ENCODE measurements at regions not wholly inside any gene's neighbourhood (a gene's known extent, or its start where the extent isn't known, plus 50 kb on each side); places are given as distances from the start of the nearest gene placed in this dataset.
"Not testable (repeated sequence)": the region's sequence is repeated elsewhere in the genome, so short reads cannot be mapped to it uniquely, and the experiment has no call there.

DNA sequence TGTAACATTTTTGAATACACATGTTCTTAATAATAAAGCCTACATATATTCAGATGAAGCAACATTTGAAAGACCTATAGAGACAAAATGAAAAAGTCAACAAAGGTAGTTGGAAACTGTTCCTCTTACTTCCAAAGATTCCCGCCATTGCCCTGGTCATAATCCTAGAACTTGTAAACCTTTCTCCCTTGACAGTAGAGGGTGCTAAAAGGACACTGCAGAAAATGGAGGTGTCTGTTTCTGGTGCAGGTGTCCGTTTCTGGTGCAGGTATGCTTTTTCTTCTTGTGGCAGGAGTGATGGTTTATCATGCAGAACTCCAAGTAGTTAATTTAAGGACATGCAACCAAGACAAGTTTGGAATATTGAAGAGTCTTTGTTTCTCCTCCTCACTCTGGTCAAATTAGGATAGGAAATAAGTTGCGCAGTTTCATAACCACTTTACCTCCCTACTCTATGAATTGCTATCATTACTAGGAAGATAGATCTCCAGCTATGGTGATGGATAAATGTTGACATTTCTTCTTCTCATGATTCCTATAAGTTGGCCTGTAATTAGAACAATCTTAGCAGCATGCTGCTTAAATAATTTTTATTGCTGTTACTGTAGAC is 56.0 kb upstream of the FAM174A start:
- DNase-seq = no peak

DNA sequence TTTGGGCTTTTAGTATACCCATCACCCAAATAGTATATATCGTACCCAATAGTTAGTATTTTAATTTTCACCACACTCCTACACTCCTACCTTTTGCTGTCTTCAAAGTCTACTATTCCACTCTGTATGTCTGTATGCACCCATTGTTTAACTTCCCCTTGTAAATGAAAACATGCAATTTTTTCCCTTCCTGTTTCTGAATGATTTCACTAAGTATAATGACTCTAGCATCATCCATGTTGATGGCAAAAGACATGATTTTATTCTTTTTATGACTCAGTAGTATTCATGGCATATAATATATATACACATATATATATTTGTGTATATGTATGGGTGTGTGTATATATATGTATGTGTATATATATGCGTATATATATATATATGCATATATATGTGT is 63.1 kb upstream of the FAM174A start:
- no peak for DNase-seq

DNA sequence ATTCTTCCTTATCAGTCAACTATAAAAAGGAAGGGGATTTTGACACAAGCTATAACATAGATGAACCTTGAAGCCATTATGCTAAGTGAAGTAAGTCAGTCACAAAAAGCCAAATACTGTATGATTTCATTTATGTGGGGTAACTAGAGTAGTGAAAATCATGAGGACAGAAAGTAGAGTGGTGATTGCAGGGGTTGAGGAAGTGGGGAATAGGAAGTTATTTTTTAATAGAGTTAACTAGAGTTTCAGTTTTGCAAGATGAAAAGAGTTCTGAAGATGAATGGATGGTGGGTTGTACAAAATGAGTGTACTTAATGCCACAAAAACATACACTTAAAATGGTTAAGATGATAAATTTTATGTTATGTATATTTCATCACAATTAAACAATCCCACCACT is 65.4 kb upstream of the FAM174A start:
- DNase-seq = no peak

DNA sequence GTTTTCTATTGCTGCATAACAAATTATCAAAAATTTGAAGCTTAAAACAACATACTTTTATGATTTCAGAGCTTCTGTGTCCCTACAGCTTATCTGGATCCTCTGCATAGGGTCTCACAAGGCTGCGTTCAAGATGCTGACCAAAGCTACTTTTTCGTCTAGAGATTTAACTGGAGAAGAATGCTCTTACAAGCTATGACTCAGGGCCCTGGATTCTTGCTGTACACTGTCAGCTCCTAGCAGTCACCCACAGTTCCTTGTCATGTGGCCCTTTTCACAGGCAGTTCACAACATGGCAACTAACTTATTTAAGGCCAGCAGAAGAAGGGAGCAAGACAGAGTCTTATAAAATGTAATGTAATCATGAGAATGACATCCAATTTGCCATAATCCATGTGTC is 70.8 kb upstream of the FAM174A start:
- DNase-seq = no peak

DNA sequence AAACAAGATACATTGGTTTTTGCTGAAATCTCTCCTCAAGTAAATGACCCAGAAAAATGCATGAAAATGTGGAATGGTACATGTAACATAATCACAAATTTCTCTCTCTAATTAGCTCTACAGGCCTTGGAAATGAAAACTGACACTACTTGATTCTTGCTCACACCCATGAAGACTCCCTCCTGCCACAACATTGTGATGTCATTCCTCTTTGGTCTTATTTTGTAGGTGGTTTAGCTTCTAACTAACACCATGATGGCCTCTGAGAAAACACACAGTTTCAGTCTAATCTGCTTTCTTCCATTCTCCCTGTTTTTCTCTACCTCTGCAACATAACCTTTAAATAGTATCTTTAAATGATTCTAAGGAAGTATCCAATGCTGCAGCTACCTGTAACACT is 78.6 kb upstream of the FAM174A start:
- no peak for DNase-seq

DNA sequence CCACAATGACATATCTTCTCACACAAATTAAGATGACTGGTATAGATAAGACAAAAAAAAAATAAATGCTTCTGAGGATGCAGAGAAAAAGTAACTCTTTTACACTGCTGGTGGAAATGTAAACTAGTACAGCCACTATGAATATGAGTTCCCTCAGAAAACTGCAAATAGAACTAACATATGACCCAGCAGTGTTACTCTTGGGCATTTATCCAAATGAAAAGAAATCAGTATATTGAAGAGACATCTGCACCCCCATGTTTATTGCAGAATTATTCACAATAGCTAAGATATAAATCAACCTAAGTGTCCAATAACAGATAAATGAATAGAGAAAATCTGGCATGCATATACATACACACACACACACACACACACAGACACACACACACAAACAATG is 83.0 kb upstream of the FAM174A start:
- DNase-seq = no peak

DNA sequence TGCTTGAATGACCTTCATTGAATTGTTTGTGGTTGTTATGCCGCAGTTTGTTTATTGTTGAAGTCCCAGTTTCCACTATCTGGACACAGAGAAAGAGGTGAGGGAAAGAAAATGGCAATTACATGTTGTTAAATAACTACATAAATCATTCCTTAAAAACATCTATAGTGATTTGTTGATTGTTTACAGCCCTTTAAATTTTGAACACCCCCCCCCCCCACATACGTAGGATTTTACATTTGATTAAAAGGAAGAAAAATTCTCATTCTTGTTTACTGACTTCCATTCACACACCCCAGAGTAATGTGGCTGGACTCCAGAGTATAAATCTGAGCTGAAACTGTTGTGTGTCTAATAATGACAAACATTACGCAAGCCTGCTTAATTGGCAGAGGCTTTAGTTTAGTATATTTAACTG is 87.1 kb upstream of the FAM174A start:
- no peak for DNase-seq

DNA sequence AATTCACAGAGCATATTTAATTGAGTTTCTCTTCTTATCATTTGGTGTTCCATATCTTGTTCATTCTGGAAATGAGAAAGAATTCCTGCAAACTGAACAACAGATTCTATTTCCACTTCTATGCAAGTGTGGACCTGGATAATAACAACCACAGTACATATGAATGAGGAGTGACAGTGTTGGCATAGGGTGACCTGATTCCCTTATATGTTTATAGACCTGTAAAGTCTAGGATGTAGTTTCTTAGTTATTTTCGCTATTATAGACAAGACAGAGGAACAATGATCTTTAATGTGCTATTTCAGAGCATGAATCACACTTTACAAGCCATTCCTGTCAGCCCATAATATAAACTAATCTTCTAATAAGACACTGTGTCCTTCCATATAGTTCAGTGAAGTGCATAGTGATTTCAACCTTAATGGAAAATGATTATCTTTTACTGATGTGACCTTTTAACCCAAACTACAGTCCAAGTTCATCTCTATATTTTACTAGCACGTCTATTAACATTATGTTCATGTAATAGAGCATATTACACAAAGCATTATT is 88.2 kb upstream of the FAM174A start:
- no peak for DNase-seq

DNA sequence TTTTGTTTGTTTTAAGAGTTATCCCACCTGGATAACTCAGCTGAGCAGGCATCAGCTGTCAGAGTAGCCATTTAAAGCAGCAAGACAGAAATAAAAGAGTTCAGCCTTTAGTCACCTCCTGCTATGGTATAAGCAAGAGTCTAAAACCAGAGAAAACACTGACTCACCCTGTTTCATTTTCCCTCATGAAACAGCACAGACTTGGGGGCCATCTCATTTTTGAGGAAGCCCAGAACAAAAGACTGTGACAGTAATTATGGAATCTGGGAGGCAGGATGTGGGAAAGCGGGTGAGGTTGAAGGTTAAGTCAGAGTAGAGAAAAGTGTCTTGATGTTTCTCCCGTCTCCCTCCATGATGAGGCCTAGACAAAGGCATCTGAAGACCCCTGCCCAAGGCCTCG is 90.2 kb upstream of the FAM174A start:
- no peak for DNase-seq

DNA sequence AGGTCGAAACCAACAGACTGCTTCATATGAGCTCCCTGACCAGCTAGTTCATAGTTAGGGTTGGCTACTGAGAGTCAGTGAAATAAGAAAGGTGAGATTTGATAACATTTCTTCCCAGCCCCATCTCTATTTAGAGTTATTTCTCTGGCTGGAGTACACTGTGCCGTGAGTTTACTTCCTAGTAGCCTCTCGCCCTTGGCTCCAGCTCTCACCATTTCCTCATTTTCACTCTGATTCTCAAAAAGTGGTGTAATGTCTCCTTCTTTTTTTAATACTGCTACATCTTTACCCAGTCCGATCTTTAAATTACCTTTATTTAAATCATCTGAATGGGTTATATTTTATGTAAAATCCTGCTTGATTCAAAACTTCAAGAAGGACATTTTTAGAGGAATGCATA is 100.4 kb upstream of the FAM174A start:
- DNase-seq = no peak

DNA sequence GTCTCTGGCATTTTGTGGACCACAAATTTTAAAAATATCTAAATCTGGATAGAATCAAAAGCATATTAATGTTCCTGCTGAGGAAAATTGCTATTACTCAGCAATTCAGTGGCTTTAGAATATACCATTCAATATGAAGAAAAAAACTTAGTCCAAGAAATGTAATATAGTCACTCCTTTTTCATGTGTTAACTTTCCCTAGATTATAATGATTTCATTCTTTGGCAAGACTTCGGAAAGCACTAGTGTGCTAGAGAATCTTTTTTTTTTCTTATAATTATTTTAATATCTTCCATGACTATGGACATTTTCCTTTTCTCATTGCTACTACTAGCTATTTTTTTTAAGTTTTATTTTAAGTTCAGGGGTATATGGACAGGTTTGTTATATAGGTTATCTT is 102.4 kb upstream of the FAM174A start:
- no peak for DNase-seq

DNA sequence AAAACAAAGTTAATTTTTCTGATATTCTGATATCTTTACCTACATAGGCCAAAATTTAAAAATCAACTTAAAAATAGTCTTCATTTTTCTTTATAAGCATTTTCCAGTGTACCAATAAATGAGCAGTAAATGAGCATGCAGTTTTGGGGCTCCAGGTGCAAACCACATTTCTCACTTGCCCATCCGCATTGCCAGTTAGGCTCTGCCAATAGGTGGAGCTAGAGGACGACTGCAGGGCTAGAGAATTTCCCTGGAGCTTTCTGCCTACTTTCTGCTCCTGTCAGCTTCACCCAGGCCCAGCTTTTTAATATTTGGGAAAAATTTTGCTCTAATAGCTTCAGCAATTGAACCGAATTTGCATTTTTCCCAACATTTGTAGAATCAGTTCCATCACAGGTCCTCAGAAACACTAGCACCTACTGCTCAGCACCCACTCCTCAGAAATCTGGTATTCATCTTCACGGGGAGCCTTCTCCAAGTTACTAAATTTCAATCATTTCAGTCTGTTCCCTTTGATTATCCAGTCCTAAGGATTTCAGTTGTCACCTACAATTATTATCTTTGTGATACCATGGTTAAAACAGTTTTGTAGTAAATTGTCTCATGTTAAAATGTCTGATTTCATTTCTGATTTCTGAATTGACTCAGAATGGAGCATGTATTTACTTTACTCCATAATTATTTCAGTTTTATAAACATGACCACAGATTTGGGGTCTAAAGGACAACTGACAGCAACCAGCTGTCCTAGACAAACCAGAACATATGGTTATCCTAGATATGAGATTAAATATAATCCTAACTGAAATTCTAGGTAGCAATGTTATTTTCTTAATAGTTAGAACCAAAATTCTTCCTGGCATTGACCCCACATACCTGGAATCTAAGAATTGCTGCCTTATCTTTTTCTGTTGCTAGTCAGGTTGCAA is 104.6 kb upstream of the FAM174A start:
- DNase-seq = peak; percentile 34

DNA sequence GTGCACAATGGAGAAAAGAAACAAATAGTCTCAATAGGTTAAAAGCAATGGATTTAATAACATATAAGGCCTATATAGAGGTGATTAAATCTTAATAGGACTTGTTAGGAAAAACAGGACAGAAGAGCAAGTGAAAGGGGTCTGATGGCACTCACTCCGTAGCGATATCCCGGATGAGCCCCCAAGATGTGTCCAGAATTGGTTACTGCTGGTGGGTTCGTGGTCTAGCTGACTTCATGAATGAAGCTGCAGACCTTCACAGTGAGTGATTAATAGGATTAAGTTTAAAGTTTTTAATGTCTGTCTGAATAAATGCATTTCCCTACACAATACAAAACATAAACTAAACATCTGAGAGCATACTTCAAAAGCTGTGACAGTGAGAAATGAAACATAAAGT is 110.4 kb upstream of the FAM174A start:
- DNase-seq = no peak

DNA sequence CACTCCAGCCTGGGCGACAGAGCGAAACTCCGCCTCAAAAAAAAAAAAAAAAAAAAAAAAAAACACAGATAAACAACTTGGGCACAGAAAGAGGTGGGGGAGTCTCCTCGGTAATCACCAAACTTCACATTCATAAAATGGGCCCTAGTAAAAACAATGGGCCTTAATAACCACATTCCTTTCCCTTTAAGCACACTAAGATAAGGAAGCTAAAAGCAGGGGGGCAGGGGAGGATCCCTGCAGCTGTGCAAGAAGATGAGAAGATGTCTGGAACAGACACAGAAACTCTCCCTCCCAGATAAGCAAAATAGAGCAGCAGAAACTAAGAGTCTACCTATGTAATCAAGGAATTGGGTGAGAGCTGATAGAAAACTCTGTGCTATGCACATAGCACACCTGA is 111.2 kb upstream of the FAM174A start:
- DNase-seq = no peak

DNA sequence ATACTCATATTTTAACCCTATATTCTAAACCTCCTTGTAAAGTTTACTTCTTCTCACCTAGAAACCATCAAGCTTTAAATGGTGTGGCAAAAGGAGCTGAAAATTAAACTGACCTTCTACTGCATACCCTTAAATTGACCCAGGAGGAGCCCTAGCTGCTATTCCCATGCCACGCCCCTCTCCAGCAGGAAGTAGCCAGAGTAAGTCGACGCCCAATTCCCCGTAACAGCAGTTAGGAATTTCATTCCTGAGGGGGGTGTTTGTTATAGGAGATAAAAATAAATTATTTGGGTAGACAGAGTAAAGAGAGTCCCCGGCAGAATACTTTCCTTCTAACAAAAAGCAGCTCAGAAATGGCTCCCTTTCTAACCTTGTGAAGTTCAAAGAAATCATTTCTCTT is 111.8 kb upstream of the FAM174A start:
- DNase-seq = no peak

DNA sequence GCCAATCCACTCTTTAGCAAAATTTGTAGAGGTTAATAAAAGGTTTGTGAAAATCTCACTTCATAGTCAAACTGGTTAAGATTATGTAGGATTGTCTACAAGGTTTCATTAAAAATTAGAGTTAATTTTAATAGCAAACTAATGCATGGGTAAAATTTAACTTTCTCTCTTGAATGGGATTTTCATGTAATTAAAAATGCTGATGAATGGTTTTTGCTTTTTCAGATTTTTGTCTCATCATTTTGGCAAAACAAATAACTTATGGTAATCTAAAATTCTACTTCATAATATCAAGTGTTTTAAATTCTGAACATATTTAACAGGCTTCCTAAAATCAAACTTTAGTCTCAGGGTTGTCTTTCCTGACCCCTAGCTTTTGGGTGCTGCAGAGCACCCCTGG is 113.8 kb upstream of the FAM174A start:
- DNase-seq = no peak

DNA sequence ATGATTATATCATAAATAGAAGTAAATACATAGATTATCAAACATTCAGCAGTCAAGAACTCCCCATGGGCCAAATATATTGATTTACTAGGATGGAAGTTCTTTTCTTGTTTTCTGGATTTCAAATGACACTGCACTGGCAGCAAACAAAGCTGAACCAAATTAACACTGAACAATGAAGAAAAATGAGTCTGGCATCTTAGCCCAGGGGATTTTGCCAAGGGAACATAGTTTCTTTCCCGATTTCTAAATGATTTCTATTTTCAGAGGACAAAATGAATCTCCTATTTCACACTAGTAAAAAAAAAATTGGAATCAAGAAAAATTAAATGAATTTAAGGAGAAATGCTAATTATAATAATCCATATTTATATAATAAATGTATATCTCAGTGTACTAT is 116.9 kb upstream of the FAM174A start:
- DNase-seq = no peak

DNA sequence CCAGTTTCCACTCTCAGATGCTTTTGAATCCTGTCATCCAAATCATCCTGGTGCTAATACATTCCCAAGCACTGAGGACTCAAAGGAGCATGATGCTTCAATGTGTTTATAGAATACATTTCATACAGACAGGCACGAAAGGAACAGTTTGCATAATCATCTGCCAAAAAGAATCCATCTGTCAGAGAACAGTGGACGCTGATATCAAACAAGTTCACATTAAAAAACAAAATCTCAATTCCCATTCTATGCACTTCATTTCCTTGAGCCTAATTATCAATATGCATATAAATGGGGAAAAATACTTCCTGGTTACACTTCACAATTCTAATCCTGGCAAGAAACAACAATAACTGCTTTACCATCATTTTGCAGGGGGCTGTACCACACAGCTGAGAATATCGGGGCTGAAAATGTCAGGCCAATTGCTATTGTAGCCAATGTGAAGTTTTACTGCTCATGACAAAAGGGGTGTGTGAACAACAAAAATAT is 125.5 kb upstream of the FAM174A start:
- DNase-seq = peak; percentile 6

DNA sequence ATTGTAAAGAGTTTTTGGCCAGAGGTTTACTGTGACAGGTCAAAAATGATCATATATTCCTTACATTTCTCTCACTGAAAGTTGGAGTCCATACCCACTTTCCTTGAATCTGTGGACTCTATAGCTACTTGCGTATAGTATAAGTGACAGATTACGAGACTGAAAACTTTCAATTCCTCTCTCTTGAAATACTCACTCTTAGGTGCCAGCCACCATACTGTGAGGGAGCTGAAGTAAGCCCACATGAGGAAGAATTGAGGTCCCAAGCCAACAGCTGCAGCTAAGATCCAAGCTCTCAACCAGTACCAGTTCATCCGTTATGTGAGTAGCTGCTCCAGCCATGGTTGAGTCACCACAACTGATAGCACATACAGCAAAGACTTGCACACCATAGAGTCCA is 128.1 kb upstream of the FAM174A start:
- DNase-seq = no peak

DNA sequence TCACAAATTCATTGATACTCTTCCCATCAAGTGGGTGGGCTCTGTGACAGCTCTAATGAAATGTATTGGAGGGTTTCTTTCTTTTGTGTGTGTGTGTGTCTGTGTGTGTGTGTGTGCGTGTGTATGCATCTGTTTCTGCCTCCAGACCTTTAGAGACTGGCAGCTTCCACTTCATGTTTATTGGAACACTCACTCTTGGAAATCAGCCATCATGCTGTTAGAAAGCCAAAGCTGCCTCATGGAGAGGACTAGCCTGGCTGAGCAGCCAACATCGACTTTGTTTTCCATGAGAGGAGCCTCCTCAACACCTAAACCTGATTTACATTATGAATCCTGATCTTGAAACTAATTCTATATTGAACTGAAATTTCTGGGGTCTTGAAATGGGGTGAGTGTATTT is 128.5 kb upstream of the FAM174A start:
- DNase-seq = no peak

DNA sequence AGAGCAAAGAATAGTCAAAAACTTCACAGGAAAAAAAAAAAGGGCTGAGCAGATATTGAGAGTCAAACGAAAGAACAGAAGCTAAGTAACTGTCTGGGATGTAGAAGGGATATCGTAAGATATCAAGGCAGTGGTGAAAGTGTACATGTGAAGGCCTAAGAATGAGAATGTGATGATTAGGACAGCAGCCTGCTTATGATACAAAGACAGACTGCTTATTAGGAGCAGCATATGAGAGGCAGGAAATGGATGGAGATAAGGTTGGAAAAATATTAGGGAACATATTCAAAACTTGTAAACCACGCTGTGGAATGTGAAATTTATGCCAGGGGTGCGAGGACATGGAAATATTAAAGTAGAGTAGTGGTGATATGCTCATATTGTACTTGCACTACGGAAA is 133.1 kb upstream of the FAM174A start:
- DNase-seq = no peak

DNA sequence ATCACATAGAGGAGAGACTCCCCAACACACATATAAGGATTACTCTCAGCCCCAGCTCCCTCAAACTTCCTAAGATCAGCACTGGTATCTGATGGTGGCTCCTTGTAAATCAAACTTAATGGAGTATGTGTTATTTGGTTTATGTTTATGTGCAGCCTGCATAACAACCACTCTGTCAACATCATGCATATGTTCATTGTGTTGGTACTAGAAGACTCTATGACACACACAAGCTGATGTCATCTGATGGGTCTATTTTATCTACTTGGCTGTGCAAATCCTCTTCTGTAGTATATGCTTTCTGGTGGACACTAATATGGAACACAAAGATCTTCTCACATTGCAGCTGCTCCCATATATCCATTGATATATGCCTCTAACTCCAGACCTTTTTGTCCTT is 134.0 kb upstream of the FAM174A start:
- no peak for DNase-seq

DNA sequence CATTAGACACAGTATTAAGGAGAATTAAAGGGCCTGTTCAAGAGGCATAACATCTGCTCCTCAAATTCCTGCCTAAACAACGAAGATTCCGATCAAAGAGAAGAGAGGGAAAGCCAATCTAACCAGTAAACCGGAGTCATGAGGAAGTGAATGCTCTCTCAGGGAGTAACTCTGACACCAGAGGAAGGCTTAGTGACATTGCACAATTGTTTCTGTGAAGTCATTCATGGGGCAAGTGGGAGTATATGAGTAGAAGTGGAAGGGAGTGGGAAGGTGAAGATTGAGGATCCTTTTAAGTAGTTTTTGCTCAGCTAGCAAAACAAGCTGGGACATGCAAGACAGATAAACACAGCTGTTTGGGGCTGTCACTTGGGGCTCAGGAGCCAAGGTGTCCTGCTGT is 136.4 kb upstream of the FAM174A start:
- DNase-seq = not testable (repeated sequence)

DNA sequence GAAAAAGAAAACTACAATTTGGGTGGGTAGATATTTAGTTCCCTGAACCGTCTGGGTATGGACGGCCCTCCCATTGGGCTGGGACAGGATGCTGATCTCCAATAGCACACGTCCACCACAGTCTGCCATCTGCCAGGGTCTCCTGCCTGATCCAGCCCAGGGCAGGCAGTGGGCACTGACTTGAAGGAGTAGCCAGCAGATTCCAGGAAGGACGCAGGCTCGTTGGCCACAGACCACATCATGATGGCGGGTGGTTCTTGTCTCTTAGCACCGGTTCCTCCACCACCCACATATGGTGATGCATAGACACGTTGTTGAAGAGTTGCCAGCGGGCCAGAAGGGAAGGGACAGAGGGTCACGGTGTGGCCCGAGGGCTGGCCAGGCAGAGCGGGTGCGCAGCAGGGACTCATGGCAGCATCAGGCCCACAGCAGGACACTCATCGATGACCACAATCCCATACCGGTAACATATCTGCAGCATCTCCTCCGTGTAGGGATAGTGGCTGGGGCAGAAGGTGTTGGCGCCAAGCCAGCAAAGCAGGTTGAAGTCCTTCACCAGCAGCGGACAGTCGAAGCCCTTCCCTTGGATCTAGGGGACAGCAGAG is 155.8 kb upstream of the FAM174A start:
- DNase-seq = not testable (repeated sequence)
